ENCODE measurements at regions not wholly inside any gene's neighbourhood (a gene's known extent, or its start where the extent isn't known, plus 50 kb on each side); places are given as distances from the start of the nearest gene placed in this dataset.

GRCh38 chr2:15856318-15856717, 84.0 kb upstream of the MYCN start:
- DNase-seq (ENCODE audit: low read depth in 1 of 2, low spot score in 1 of 2): no peak
- TF ChIP-seq GABPA (IDR thresholded peaks at IDR 0.05; ENCODE audit: low read depth) (no peak), POLR2AphosphoS5 (IDR thresholded peaks at IDR 0.05; ENCODE audit: low read depth) (no peak), CTCF (IDR thresholded peaks at IDR 0.05; ENCODE audit: insufficient read depth, low read length) (no peak), SPI1 (IDR thresholded peaks at IDR 0.05; ENCODE audit: borderline replicate concordance, low read depth) (no peak)
- Histone ChIP-seq H3K4me3 (replicated peaks; ENCODE audit: insufficient read depth, low read length) (no peak overlapping the region), H3K27me3 (ENCODE audit: insufficient read depth, poor library complexity, severe bottlenecking) (no peaks in the 10 kb centered on the region), H3K27ac (replicated peaks) (no peak overlapping the region)

- H3K27me3 ChIP-seq (ENCODE audit: insufficient read depth, poor library complexity, severe bottlenecking): no peaks in the 10 kb centered on the region
- no peak overlapping the region for H3K27ac ChIP-seq (replicated peaks)
- DNase-seq (ENCODE audit: low read depth in 1 of 2, low spot score in 1 of 2): no peak
- no peak overlapping the region for H3K4me3 ChIP-seq (replicated peaks; ENCODE audit: insufficient read depth, low read length)
- no peak for TF ChIP-seq GABPA (IDR thresholded peaks at IDR 0.05; ENCODE audit: low read depth)
- TF ChIP-seq CTCF (IDR thresholded peaks at IDR 0.05; ENCODE audit: insufficient read depth, low read length): no peak
- no peak for TF ChIP-seq POLR2AphosphoS5 (IDR thresholded peaks at IDR 0.05; ENCODE audit: low read depth)
- TF ChIP-seq REST (IDR thresholded peaks at IDR 0.05; ENCODE audit: insufficient replicate concordance, low read depth): no peak
- no peak for TF ChIP-seq SPI1 (IDR thresholded peaks at IDR 0.05; ENCODE audit: borderline replicate concordance, low read depth)
Observed at GRCh38 chr2:15858466-15858865, 81.9 kb upstream of the MYCN start.

GRCh38 chr2:15860051-15860663, 80.2 kb upstream of the MYCN start:
- TF ChIP-seq CTCF (IDR thresholded peaks at IDR 0.05; ENCODE audit: insufficient read depth, low read length) (no peak), REST (IDR thresholded peaks at IDR 0.05; ENCODE audit: insufficient replicate concordance, low read depth) (no peak), POLR2AphosphoS5 (IDR thresholded peaks at IDR 0.05; ENCODE audit: low read depth) (no peak), GABPA (IDR thresholded peaks at IDR 0.05; ENCODE audit: low read depth) (no peak), SPI1 (IDR thresholded peaks at IDR 0.05; ENCODE audit: borderline replicate concordance, low read depth) (no peak)
- no peak for DNase-seq (ENCODE audit: low read depth in 1 of 2, low spot score in 1 of 2)
- H3K27ac ChIP-seq (replicated peaks): no peak overlapping the region
- H3K27me3 ChIP-seq (ENCODE audit: insufficient read depth, poor library complexity, severe bottlenecking): no peaks in the 10 kb centered on the region
- H3K4me3 ChIP-seq (replicated peaks; ENCODE audit: insufficient read depth, low read length): no peak overlapping the region

GRCh38 chr2:15860760-15861159, 79.6 kb upstream of the MYCN start:
- H3K27me3 ChIP-seq (ENCODE audit: insufficient read depth, poor library complexity, severe bottlenecking): no peaks in the 10 kb centered on the region
- TF ChIP-seq GABPA (IDR thresholded peaks at IDR 0.05; ENCODE audit: low read depth): no peak
- no peak for TF ChIP-seq POLR2AphosphoS5 (IDR thresholded peaks at IDR 0.05; ENCODE audit: low read depth)
- no peak for TF ChIP-seq REST (IDR thresholded peaks at IDR 0.05; ENCODE audit: insufficient replicate concordance, low read depth)
- TF ChIP-seq SPI1 (IDR thresholded peaks at IDR 0.05; ENCODE audit: borderline replicate concordance, low read depth): no peak
- TF ChIP-seq CTCF (IDR thresholded peaks at IDR 0.05; ENCODE audit: insufficient read depth, low read length): no peak
- no peak overlapping the region for H3K27ac ChIP-seq (replicated peaks)
- no peak for DNase-seq (ENCODE audit: low read depth in 1 of 2, low spot score in 1 of 2)
- no peak overlapping the region for H3K4me3 ChIP-seq (replicated peaks; ENCODE audit: insufficient read depth, low read length)

All from HL-60 (cell line).